Transverse colon (tissue), 4 donors: ENCODE measurements at regions not wholly inside any gene's neighbourhood (a gene's known extent, or its start where the extent isn't known, plus 50 kb on each side); places are given as distances from the start of the nearest gene placed in this dataset.

Source experiments
- EP300 ChIP-seq: sonication (generic); formaldehyde crosslinking; IDR thresholded peaks from one replicate; pipeline ENCODE4 v1.6.1; 2017; ENCODE audit warnings: antibody characterized with exemption, low read depth
- POLR2A ChIP-seq: fragments of 450-650 bp; IDR thresholded peaks from one replicate; pipeline ENCODE4 v1.6.1; 2016; ENCODE audit warnings: antibody characterized with exemption, mild to moderate bottlenecking, moderate library complexity
- POLR2AphosphoS5 ChIP-seq, 3 donors: sonication (generic); formaldehyde crosslinking; IDR thresholded peaks; one replicate each; pipeline ENCODE4 v1.6.1; 2016; ENCODE audit warnings: antibody characterized with exemption in 3 of 3
- TF ChIP-seq, protein P1 (sequence below), 5 experiments: fragments of 200-600 bp in 3 of 5; fragments of 450-650 bp in 2 of 5; sonication (generic) in 3 of 5; IDR thresholded peaks; 1 replicate in 2 of 5; 2 replicates in 3 of 5; pipeline ENCODE4 v1.5.1; 2016 to 2017; ENCODE audit warnings: antibody characterized with exemption in 5 of 5, inconsistent platforms in 3 of 5, mild to moderate bottlenecking in 2 of 5, moderate library complexity in 1 of 5

DNA sequence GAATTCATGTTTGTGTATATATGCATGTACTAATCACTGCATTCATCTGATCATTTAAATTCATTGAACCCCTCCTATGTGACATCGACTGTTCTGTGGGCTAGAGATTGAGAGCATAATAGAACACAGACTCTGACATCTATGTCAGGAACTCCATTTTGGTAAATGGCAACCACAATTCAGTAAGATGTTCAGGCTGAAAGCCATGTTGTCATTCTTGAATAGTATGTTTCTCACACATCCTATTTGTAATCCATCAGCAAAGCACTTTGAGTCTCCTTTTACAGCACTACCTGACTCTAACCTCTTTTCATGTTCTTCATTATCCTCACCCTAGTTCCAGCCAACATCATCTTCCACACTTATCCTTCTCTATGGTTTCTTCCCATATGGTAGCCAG is 413.8 kb upstream of the MEX3C start:
- TF ChIP-seq, protein P1, sequence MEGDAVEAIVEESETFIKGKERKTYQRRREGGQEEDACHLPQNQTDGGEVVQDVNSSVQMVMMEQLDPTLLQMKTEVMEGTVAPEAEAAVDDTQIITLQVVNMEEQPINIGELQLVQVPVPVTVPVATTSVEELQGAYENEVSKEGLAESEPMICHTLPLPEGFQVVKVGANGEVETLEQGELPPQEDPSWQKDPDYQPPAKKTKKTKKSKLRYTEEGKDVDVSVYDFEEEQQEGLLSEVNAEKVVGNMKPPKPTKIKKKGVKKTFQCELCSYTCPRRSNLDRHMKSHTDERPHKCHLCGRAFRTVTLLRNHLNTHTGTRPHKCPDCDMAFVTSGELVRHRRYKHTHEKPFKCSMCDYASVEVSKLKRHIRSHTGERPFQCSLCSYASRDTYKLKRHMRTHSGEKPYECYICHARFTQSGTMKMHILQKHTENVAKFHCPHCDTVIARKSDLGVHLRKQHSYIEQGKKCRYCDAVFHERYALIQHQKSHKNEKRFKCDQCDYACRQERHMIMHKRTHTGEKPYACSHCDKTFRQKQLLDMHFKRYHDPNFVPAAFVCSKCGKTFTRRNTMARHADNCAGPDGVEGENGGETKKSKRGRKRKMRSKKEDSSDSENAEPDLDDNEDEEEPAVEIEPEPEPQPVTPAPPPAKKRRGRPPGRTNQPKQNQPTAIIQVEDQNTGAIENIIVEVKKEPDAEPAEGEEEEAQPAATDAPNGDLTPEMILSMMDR (IDR thresholded peaks at IDR 0.05), result no peak
- TF ChIP-seq EP300 (no peak), POLR2AphosphoS5 (IDR thresholded peaks at IDR 0.05) (no peak), POLR2A (no peak)
